ENCODE measurements at regions not wholly inside any gene's neighbourhood (a gene's known extent, or its start where the extent isn't known, plus 50 kb on each side); places are given as distances from the start of the nearest gene placed in this dataset.

DNA sequence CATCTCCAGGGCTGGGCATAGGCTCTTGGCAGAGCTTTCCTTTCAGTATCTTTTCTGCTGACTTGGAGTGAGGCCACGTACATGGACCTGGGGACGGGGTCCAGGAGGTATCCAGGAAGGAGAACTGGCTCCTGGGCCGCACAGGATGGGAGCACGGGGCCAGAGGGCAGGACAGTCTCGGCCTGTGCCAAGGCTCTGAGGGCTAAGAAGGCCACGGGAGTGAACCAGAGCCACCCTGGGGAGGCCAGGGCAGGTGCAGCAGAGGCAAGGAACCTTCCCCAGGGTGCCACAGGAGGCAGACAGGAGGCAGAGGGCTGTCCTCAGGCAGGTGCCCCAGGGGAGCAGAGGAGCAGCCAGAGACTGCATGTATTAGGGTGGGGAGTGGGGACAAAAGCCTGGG, 50.3 kb downstream of the PLXNA1 start:
- TF ChIP-seq POLR2AphosphoS5 (IDR thresholded peaks at IDR 0.05; ENCODE audit: low read depth) (no peak), EZH2 (IDR thresholded peaks at IDR 0.05; ENCODE audit: low read depth, unreplicated experiment) (no peak), JUNB (IDR thresholded peaks at IDR 0.05; ENCODE audit: unreplicated experiment) (no peak), REST (IDR thresholded peaks at IDR 0.05; ENCODE audit: unreplicated experiment) (no peak), CREB1 (CRISPR knock-in tag; IDR thresholded peaks at IDR 0.05; ENCODE audit: low read depth) (no peak), EZH2phosphoT487 (IDR thresholded peaks at IDR 0.05; ENCODE audit: unreplicated experiment) (no peak), NANOG (IDR thresholded peaks at IDR 0.05; ENCODE audit: borderline replicate concordance) (no peak)
- TF ChIP-seq, protein P1, sequence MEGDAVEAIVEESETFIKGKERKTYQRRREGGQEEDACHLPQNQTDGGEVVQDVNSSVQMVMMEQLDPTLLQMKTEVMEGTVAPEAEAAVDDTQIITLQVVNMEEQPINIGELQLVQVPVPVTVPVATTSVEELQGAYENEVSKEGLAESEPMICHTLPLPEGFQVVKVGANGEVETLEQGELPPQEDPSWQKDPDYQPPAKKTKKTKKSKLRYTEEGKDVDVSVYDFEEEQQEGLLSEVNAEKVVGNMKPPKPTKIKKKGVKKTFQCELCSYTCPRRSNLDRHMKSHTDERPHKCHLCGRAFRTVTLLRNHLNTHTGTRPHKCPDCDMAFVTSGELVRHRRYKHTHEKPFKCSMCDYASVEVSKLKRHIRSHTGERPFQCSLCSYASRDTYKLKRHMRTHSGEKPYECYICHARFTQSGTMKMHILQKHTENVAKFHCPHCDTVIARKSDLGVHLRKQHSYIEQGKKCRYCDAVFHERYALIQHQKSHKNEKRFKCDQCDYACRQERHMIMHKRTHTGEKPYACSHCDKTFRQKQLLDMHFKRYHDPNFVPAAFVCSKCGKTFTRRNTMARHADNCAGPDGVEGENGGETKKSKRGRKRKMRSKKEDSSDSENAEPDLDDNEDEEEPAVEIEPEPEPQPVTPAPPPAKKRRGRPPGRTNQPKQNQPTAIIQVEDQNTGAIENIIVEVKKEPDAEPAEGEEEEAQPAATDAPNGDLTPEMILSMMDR (conservative IDR thresholded peaks at IDR 0.05; ENCODE audit: low read depth in 2 of 2): no peak

Measured in GM23338 (cell line).